H1 (cell line): ENCODE measurements at regions not wholly inside any gene's neighbourhood (a gene's known extent, or its start where the extent isn't known, plus 50 kb on each side); places are given as distances from the start of the nearest gene placed in this dataset.

Experiments used
- BCL11A ChIP-seq, 2 experiments: IDR thresholded peaks; one replicate each; pipeline ENCODE4 v1.6.1; 2011; ENCODE audit warnings: low read depth in 2 of 2, low read length in 2 of 2, mild to moderate bottlenecking in 2 of 2
- BRCA1 ChIP-seq: IDR thresholded peaks from 2 replicates; pipeline ENCODE4 v1.6.1; 2012; ENCODE audit warnings: low read depth, low read length, improper control_type of control experiment
- CBX5 ChIP-seq: fragments of 300-800, 300-1000 bp; sonication (generic); IDR thresholded peaks from 2 replicates; pipeline ENCODE4 v1.7.1; 2016; ENCODE audit warnings: antibody characterized with exemption, low read length, low read depth
- CBX8 ChIP-seq: fragments of 300-800, 300-1000 bp; sonication (generic); IDR thresholded peaks from 2 replicates; pipeline ENCODE4 v1.7.1; 2016; ENCODE audit warnings: low read depth, low read length, borderline replicate concordance
- NANOG ChIP-seq: IDR thresholded peaks from 2 replicates; pipeline ENCODE4 v1.6.1; 2011; ENCODE audit warnings: low read length, low read depth, mild to moderate bottlenecking, inconsistent platforms; ENCODE audit not compliant: insufficient read depth, poor library complexity, severe bottlenecking
- RNF2 ChIP-seq: fragments of 200-900, 300-1000 bp; sonication (generic); IDR thresholded peaks from 2 replicates; pipeline ENCODE4 v1.7.1; 2016; ENCODE audit warnings: borderline replicate concordance, low read depth, mild to moderate bottlenecking, antibody characterized with exemption, low read length; ENCODE audit not compliant: poor library complexity, severe bottlenecking; ENCODE audit errors: missing control alignments
- SIRT6 ChIP-seq: IDR thresholded peaks from one replicate; pipeline ENCODE4 v1.7.1; 2012; ENCODE audit warnings: low read length, inconsistent platforms

DNA sequence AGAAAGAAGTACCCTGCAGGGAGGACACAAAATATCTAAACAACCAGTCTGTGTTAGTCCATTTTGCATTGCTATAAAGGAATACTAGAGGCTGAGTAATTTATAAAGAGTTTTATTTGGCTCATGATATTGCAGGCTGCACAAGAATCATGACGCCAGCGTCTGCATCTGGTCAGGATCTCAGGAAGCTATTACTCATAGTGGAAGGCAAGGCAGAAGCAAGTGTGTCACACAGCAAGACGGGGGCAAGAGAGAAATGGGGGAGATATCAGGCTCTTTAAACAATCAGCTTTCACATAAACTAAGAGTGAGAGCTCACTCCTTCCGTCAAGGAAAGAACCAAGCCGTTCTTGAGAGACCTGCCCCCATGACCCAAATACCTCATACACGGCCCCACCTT is 614.8 kb downstream of the ZIC1 start (continued):
- TF ChIP-seq BCL11A (IDR thresholded peaks at IDR 0.05; ENCODE audit: low read depth in 2 of 2, low read length in 2 of 2) (no peak), CBX8 (no peak), SIRT6 (no peak), CBX5 (no peak), NANOG (no peak), BRCA1 (no peak), RNF2 (no peak)
- TF ChIP-seq, all 59 proteins: peak for 0
